Femur (tissue), 1 donor: ENCODE measurements at regions not wholly inside any gene's neighbourhood (a gene's known extent, or its start where the extent isn't known, plus 50 kb on each side); places are given as distances from the start of the nearest gene placed in this dataset.
A peak's percentile ranks its signal among the peaks of the same experiment; 100 is the strongest.

Source experiments
- DNase-seq: peaks from one replicate; pipeline ENCODE4 v3.0.0-alpha.2; 2017

- DNase-seq = no peak
These were observed 129.3 kb upstream of the SEMA6A start for GRCh38 chr5:116703941-116704340.

DNA sequence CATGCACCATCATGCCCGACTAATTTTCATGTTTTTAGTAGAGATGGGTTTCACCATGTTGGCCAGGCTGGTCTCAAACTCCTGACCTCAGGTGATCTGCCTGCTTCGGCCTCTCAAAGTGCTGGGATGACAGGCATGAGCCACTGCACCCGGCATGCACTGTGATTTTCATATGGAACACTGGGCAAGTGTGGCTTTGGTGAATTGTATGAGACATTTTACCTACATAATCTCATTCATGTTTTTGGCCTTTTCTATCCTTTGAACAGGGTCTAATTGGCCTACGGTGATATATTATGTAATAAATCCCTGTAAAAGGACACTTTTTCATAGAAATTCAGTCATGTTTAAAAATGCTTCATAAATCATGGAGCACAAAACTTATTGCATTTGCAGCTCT, 128.7 kb upstream of the SEMA6A start:
- DNase-seq = no peak

DNA sequence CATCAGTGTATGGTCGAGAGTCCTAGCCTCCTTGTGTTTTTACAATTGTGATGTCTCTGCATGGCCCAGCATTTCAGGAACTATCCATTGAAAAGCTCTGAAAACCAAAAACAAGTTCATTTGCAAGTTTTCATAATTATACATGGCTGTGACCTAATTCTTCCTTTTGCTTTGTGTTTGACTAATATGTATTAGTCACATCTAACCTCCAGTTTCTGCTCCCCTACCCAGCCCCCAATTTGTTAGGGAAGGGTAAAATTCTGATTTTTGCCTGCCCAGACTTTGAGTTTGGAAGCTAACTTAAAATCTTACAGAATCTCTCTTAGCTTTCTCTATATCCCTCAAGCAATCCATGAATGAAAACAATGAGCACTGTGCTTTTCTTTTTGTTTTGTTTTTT, 128.2 kb upstream of the SEMA6A start:
- DNase-seq = no peak

DNA sequence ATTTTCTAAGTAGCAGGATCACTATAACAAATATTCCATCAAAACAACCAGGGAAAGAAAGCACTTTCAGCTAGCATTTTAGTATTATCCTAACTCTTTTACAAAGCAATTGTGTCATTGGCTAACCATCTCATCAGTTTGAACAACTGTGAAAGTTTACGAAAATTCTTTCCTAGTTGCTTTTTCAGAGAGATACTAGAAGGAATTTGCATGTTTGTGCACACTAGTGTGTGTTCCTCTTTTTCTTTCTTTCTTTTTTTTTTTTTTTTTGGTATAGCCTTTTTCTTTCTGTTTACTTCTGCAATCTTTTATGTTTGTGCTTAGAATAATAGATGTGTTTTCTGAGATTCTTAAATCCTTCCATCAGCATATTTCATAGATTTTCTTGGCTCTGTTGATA, 124.7 kb upstream of the SEMA6A start:
- DNase-seq = no peak

DNA sequence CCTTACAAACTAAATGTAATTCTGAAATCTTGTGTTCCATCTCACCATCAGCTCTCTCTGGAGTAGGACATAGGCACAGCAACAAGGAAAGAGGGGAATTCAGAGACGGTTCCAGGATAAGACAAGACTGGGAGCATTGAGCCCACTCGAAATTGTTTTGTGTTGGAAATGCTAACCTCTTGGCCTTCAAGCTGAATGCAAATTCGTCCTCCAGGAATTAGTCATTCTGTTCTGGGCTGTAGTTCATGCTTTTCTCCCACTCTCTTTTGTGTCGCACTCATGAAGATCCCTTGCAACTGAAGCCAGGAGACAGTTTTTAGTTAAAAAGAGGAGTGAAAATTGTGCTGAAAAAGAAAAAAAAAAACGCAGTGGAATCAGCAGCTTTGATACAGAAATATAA, 121.7 kb upstream of the SEMA6A start:
- DNase-seq = peak; percentile 21

DNA sequence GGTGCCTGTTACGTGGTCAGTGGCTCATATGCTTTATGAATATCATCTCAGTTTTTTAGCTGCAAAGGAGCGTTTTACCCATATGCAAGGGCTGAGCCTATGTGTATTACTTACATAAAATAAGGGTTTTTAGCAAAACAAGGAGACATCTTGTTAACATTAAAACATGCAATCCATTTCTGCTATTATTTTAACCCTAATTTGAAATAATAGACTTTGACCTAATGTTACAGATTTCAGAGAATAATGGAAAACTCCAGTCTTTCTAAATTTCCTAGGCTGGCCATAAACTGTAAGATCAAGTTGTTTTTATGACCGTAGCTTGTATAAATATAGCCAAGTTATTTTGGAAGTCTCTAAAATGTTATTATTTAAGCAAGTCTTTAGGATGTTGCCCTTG, 121.1 kb upstream of the SEMA6A start:
- DNase-seq = no peak

GRCh38 chr5:116686438-116686837, 111.8 kb upstream of the SEMA6A start:
- no peak for DNase-seq

- no peak for DNase-seq
These were observed 111.3 kb upstream of the SEMA6A start for GRCh38 chr5:116685931-116686330.

DNA sequence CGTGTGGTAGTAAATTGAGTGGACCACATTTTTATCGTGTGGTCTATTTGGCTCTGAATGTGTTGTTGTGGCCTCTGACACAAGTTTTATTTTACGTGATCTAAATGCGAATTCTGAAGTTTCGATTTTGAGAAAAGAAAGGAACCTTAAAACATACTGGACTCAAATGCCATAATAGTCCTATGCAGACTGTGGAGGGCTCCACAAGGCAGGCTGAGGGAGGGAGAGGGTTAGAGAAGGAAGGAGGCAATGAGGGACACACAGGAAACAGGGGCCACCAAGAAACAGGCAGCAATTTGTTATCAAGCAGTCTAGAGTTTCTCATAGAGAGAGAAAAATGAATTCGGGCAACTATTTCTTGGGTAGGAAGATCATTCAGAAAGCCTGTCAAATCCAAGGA, 110.4 kb upstream of the SEMA6A start:
- no peak for DNase-seq

DNA sequence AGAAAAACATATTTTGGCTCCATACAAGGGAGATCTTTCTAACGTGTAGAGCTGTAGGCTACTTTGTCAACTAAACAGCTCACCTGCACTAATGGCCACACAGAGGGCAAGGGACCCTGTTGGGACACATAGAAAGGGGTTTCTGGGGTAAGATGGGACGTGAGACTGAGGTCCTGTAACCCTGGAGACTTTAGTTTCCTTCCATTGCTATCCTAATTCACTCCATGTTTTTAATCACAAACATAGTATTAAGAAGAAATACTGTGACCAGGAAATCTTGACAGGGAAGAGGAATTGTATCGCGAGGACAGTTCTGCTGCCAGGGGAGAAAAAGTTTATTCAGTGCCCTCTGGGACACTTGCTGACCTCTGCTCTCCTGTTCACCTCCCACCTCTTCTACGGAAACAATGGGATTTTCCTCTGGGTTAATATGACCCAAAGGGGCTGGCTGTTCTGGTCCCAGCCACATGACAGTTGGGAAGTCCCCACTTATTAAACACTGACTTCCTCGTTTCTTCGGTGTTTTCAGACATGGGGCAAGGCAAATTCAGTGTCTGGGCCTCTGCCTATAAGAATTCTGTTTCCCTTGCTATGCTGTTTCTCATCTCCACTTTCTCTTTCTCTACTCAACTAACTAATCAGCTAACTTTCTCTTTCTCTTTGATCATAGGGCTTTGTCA, 106.9 kb upstream of the SEMA6A start:
- DNase-seq = no peak

- no peak for DNase-seq
These were observed 100.9 kb upstream of the SEMA6A start for GRCh38 chr5:116675626-116675910.

- DNase-seq = no peak
These were observed 100.4 kb upstream of the SEMA6A start for GRCh38 chr5:116674881-116675625.

- DNase-seq = no peak
These were observed 98.8 kb upstream of the SEMA6A start for GRCh38 chr5:116673453-116673852.

DNA sequence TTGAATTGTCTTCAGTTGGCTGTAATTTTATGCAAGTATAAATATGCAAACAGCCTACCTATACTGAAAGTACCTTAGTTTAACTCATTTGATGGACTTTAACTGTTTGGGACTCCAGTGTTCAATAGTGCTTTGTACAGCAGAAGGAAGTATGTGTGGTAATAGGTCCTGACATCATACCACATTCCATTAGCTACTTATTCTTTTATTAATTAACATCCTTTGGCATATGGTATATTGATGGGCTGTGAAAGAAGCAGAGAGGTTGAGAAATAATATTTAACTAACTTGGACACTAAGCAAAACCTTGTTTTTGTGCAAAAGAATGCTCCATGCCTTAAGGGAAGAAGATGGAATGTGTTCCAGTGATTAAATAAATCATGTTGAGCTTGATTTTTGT, 97.6 kb upstream of the SEMA6A start:
- no peak for DNase-seq

GRCh38 chr5:116671211-116671736, 96.7 kb upstream of the SEMA6A start:
- no peak for DNase-seq

DNA sequence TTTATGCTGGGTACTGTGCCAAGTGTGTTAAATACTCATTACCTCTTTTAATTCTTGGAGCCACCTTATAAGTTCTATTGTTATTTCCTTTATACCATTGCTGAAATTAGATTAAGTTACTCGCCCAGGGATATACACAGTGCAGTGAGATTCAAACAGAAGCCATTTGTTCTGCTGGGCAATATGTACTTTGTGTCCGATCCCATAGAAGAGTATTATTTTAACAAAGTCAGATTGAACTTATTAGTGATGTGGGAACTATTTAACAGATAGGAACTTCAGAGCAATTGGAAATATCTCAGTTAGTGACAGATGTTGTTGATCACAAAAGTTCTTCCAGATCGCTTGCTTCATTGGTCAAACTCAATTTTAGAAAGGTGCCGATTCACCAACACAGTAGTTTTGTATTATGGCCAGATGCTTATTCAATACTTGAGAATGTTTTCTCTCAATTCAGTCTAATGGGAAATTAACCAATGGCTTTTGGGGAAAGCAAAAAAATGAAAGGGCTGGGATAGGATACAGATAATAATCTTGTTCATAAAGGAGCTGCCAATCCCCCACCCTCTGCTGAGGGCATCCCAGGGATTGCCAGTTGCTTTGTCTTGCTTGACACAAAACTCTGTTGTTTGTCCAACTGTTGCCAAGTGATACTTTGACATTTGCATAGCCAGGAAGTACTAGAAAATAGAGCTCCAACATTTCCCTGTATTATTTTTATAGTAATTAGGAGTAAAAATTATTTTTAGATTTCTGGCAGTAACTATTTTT, 94.8 kb upstream of the SEMA6A start:
- no peak for DNase-seq

- no peak for DNase-seq
These were observed 93.8 kb upstream of the SEMA6A start for GRCh38 chr5:116668390-116668789.

DNA sequence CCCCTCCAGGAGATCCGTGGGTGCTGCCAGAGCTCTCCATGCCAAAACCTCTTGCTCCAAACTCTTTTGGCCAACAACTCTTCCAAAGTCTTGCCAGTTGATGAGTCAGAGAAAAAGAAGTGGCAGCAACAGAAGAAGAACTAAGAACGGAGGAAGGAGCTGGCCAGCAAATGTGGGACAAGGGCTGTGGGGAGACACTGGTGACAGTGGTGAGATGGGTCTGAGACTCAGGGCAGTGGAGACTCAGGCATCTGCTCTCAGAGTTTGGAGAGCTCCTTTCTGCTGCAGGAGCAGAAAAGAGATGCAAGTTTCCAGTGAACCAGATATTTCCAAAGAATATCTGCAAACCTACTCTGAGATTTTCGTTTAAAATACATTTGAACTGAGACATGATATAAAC, 92.3 kb upstream of the SEMA6A start:
- no peak for DNase-seq

DNA sequence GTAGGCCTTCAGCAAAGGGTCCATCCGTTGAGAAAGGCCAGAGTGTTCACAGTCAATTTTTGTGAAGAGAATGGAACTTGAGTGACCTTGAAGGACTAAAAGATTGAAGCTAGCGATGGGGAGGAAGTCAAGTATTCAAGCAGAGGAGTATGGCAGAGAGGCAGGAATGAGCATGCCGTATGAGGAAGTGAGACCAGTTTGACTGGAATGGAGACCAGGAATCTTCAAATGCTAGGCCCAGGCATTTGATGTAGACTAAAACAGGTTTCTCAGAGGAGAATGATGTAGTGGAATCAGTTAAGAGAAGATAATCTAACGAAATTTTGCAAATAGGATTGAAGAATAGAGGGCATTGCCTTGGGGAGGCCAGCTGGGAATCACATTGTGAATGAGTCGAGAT, 90.4 kb upstream of the SEMA6A start:
- DNase-seq = no peak

GRCh38 chr5:116663081-116663480, 88.5 kb upstream of the SEMA6A start:
- no peak for DNase-seq

- no peak for DNase-seq
These were observed 86.8 kb upstream of the SEMA6A start for GRCh38 chr5:116661419-116661818.

DNA sequence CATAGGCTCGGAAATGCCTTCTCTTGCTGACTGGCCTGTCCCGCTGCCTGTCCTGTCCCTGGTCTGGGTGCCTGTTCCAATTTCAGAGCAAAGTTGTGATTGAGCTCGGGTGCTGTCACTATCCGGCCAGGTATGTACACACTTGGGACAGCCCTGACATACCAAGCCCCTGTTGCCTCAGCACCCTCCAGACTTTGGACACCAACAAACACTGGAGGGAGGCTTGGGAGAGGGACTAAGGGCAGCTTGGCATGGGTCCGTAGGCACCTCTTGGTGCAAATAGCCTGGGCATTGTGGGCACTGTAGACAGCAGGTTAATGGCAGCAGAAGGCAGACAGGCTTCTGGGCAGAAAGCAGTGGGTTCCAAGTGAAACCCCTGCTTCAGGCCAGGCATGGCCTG, 86.3 kb upstream of the SEMA6A start:
- no peak for DNase-seq

DNA sequence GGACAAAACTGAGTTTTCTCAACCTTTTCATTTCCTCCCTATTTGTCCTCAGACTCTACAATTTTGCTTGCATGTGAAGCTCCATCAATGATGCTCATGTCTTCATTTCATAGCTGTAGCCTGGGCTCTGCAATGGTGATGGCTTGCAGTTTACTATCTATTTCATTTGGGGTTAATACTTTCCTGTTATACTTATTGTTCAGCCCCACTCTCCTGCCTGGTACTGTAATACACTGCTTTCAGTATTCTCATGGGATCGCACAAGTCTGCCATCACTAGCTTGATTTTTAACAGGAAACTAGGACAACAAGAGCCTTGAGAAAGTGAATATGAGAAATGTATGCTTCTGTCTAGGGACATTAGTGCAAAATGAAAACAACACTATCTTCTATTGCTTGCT, 84.2 kb upstream of the SEMA6A start:
- no peak for DNase-seq

DNA sequence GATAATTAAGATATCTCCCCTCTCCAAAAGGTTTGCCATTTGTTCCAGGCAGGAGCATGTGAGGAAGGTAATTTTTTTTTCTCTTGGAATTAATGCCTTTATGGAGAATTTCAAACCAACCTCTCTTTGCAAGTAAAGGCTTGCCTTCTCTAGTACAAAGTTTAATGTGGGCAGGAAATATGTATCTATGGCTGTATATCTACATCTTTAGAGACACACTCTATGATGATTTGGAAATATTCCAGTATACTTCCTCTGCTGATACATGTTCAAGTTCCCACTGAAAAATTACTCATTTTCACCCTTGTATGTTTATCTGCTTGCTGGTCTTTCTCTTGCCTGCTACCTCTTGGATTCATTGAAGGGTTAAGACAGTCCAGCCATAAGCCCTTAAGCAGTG, 83.5 kb upstream of the SEMA6A start:
- DNase-seq = no peak
